Gastroesophageal sphincter (tissue), 3 donors: ENCODE measurements at regions not wholly inside any gene's neighbourhood (a gene's known extent, or its start where the extent isn't known, plus 50 kb on each side); places are given as distances from the start of the nearest gene placed in this dataset.

Experiments
- EP300 ChIP-seq: sonication (generic); formaldehyde crosslinking; IDR thresholded peaks from one replicate; pipeline ENCODE4 v1.6.1; 2017; ENCODE audit warnings: antibody characterized with exemption, mild to moderate bottlenecking
- POLR2A ChIP-seq, 2 donors: fragments of 450-650 bp; IDR thresholded peaks; one replicate each; pipeline ENCODE4 v1.6.1; 2017; ENCODE audit warnings: antibody characterized with exemption in 2 of 2, mild to moderate bottlenecking in 2 of 2, moderate library complexity in 1 of 2
- POLR2AphosphoS5 ChIP-seq: sonication (generic); formaldehyde crosslinking; IDR thresholded peaks from one replicate; pipeline ENCODE4 v1.6.1; 2017; ENCODE audit warnings: antibody characterized with exemption
- TF ChIP-seq, protein P1 (sequence below), 4 experiments: fragments of 200-600 bp in 2 of 4; fragments of 450-650 bp in 2 of 4; sonication (generic) in 1 of 4; IDR thresholded peaks; one replicate each; pipeline ENCODE4 v1.5.1; 2017 to 2019; ENCODE audit warnings: antibody characterized with exemption in 4 of 4, mild to moderate bottlenecking in 2 of 4, moderate library complexity in 2 of 4

DNA sequence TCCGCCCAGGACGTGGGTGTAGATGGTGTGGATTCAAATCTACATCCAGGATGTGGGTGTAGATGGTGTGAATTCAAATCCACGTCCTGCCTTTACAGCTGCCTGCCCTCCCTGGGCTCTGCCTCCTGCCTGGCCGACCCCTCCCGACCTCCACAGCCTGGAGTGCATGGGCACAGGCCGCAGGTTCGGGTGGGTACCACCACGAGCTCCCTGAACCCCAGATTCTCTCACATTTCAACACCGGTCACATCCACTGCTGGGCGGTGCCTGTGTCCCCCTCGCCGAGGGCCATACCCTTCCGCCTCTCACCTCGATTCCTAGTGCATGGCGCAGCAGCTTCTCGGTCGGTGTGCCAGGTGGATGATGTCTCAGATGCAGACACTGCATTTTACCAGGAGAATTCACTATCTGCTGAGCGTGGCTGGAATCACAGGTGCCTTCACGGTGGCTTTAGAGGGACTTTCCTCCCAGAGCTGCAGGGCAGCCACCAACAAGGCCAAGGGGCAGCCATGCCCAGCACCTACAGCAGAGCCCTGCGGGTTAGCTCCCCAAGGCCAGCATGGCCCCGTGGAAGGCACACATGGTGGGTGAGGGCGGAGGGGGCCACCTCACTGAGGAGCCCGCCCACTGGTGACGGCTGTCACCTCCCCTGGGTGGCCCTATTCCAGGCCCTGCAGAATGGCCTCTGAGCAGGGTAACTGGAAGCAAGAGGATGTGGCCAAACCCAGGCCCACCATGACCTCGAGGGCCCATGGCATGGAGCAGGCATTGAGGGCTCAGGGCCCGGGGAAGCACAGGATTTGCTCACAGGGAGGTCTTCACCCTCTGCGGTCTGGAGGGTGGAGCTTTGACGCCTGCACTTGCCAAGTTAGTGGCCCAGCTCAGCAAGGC lies 638.5 kb downstream of the TBC1D22A start:
- TF ChIP-seq, protein P1, sequence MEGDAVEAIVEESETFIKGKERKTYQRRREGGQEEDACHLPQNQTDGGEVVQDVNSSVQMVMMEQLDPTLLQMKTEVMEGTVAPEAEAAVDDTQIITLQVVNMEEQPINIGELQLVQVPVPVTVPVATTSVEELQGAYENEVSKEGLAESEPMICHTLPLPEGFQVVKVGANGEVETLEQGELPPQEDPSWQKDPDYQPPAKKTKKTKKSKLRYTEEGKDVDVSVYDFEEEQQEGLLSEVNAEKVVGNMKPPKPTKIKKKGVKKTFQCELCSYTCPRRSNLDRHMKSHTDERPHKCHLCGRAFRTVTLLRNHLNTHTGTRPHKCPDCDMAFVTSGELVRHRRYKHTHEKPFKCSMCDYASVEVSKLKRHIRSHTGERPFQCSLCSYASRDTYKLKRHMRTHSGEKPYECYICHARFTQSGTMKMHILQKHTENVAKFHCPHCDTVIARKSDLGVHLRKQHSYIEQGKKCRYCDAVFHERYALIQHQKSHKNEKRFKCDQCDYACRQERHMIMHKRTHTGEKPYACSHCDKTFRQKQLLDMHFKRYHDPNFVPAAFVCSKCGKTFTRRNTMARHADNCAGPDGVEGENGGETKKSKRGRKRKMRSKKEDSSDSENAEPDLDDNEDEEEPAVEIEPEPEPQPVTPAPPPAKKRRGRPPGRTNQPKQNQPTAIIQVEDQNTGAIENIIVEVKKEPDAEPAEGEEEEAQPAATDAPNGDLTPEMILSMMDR (IDR thresholded peaks at IDR 0.05): no peak
- no peak for TF ChIP-seq EP300
- no peak for TF ChIP-seq POLR2A (IDR thresholded peaks at IDR 0.05)
- no peak for TF ChIP-seq POLR2AphosphoS5
